22Rv1 (cell line): ENCODE measurements at regions not wholly inside any gene's neighbourhood (a gene's known extent, or its start where the extent isn't known, plus 50 kb on each side); places are given as distances from the start of the nearest gene placed in this dataset.

Experiments
- H3K27ac ChIP-seq: fragments of 450-650 bp; 2 replicates; pipeline ENCODE4 v1.5.1; 2017
- ZFX ChIP-seq: fragments of 450-650 bp; IDR thresholded peaks from 2 replicates; pipeline ENCODE4 v1.6.1; 2017; ENCODE audit warnings: antibody characterized with exemption, borderline replicate concordance
- TF ChIP-seq, protein P1 (sequence below): fragments of 450-650 bp; IDR thresholded peaks from 2 replicates; pipeline ENCODE4 v1.5.1; 2017; ENCODE audit warnings: mild to moderate bottlenecking

DNA sequence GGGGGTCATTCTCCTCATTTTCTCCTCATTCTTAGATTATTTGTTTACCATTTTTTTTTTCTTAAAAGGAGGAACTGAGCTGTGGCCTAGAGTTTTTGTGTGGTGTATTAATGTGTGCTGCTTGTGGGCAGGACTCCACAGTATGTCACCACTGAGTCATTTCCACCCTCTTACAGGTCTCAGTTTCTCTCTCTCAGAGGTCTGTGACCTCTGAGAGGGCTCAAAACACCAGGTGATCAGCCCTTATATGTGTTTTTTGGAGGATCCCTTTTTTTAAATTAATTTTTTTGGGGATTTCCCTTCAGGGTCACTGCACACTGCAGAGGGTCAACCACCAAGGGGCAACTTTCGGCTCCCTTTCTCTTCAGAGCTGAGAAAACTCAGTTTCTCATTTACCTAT is 166.4 kb downstream of the SUCNR1 start:
- H3K27ac ChIP-seq = no peak overlapping the region
- TF ChIP-seq, protein P1, sequence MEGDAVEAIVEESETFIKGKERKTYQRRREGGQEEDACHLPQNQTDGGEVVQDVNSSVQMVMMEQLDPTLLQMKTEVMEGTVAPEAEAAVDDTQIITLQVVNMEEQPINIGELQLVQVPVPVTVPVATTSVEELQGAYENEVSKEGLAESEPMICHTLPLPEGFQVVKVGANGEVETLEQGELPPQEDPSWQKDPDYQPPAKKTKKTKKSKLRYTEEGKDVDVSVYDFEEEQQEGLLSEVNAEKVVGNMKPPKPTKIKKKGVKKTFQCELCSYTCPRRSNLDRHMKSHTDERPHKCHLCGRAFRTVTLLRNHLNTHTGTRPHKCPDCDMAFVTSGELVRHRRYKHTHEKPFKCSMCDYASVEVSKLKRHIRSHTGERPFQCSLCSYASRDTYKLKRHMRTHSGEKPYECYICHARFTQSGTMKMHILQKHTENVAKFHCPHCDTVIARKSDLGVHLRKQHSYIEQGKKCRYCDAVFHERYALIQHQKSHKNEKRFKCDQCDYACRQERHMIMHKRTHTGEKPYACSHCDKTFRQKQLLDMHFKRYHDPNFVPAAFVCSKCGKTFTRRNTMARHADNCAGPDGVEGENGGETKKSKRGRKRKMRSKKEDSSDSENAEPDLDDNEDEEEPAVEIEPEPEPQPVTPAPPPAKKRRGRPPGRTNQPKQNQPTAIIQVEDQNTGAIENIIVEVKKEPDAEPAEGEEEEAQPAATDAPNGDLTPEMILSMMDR = no peak
- TF ChIP-seq ZFX = no peak

- no peak for TF ChIP-seq ZFX
- TF ChIP-seq, protein P1 = no peak
- no peak overlapping the region for H3K27ac ChIP-seq
These were observed 166.9 kb downstream of the SUCNR1 start for GRCh38 chr3:152040319-152040718.

GRCh38 chr3:152043620-152044019 is 170.2 kb downstream of the SUCNR1 start:
- no peak overlapping the region for H3K27ac ChIP-seq
- no peak for TF ChIP-seq ZFX
- TF ChIP-seq, protein P1 = no peak

- TF ChIP-seq, protein P1 = no peak
- TF ChIP-seq ZFX = no peak
These were observed 172.8 kb downstream of the SUCNR1 start for GRCh38 chr3:152046280-152046679.

GRCh38 chr3:152047465-152047864 is 174.0 kb downstream of the SUCNR1 start:
- no peak overlapping the region for H3K27ac ChIP-seq
- no peak for TF ChIP-seq ZFX
- TF ChIP-seq, protein P1 = no peak

More at GRCh38 chr3:152046280-152046679, 172.8 kb downstream of the SUCNR1 start:
- H3K27ac ChIP-seq = no peak overlapping the region

GRCh38 chr3:152048831-152049230 is 175.4 kb downstream of the SUCNR1 start:
- H3K27ac ChIP-seq = no peak overlapping the region
- TF ChIP-seq ZFX = no peak
- TF ChIP-seq, protein P1 = no peak

DNA sequence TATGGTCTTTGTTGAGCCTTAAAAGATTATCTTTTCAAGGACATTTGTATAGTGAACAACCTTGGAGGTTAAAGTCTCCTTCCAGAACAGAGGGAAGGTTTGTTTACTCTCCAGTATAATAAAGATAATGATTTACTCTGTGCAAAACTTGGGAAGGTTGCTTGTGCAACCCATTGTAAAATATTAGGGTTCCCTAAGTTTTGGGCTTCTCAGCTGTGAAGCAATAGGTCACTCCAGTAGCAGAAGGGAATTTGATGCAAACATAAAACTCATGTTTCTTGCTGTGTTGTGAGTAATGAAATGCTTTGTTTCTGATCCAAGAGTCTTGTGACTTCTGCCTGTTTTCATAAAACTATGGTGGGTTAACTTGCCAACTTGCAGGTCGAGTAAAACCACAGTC is 177.5 kb downstream of the SUCNR1 start:
- TF ChIP-seq ZFX = no peak
- TF ChIP-seq, protein P1 = no peak
- no peak overlapping the region for H3K27ac ChIP-seq
